Liver (tissue), 8 donors: ENCODE measurements at regions not wholly inside any gene's neighbourhood (a gene's known extent, or its start where the extent isn't known, plus 50 kb on each side); places are given as distances from the start of the nearest gene placed in this dataset.

Experiments used
- DNase-seq: peaks from one replicate; pipeline ENCODE4 v3.0.0-alpha.2; 2017; ENCODE audit warnings: low spot score
- H3K27ac ChIP-seq, 2 donors: one replicate each; pipeline ENCODE4 v1.7.0; 2013; ENCODE audit warnings: inconsistent platforms in 2 of 2, low read length in 2 of 2, control low read depth in 1 of 2, low read depth in 1 of 2, mild to moderate bottlenecking in 1 of 2
- H3K27me3 ChIP-seq, 4 donors: one replicate each; pipeline versions ENCODE4 v1.6.1 to v1.7.0; 2013; ENCODE audit warnings: low read length in 3 of 4, inconsistent platforms in 1 of 4, mild to moderate bottlenecking in 1 of 4, moderate library complexity in 1 of 4; ENCODE audit not compliant: control insufficient read depth in 4 of 4, insufficient read depth in 4 of 4
- H3K36me3 ChIP-seq, 4 donors: one replicate each; pipeline versions ENCODE4 v1.6.1 to v1.7.0; 2013; ENCODE audit warnings: low read length in 3 of 4, mild to moderate bottlenecking in 3 of 4, low read depth in 1 of 4, moderate library complexity in 1 of 4; ENCODE audit not compliant: control insufficient read depth in 4 of 4, insufficient read depth in 3 of 4
- H3K4me1 ChIP-seq, 4 donors: one replicate each; pipeline versions ENCODE4 v1.6.1 to v1.7.0; 2013; ENCODE audit warnings: low read length in 3 of 4, mild to moderate bottlenecking in 3 of 4, moderate library complexity in 1 of 4; ENCODE audit not compliant: control insufficient read depth in 4 of 4, insufficient read depth in 4 of 4
- H3K4me3 ChIP-seq, 3 donors: one replicate each; pipeline versions ENCODE4 v1.6.1 to v1.7.0; 2013; ENCODE audit warnings: low read length in 3 of 3, control low read depth in 1 of 3, low read depth in 1 of 3, mild to moderate bottlenecking in 1 of 3
- H3K9ac ChIP-seq, 2 donors: one replicate each; pipeline ENCODE4 v1.7.0; 2013; ENCODE audit warnings: low read length in 2 of 2, mild to moderate bottlenecking in 2 of 2, moderate library complexity in 2 of 2, control low read depth in 1 of 2, low read depth in 1 of 2
- H3K9me3 ChIP-seq, 4 donors: one replicate each; pipeline versions ENCODE4 v1.6.1 to v1.7.0; 2013; ENCODE audit warnings: low read length in 3 of 4; ENCODE audit not compliant: control insufficient read depth in 4 of 4
- EGR1 ChIP-seq, 2 donors: IDR thresholded peaks; 2 replicates each; pipeline ENCODE4 v1.6.1; 2016 to 2018; ENCODE audit warnings: antibody characterized with exemption in 2 of 2, low read depth in 2 of 2
- FOXA1 ChIP-seq: IDR thresholded peaks from 2 replicates; pipeline ENCODE4 v1.6.1; 2016; ENCODE audit warnings: antibody characterized with exemption
- FOXA2 ChIP-seq: IDR thresholded peaks from 2 replicates; pipeline ENCODE4 v1.6.1; 2016; ENCODE audit warnings: antibody characterized with exemption
- HNF4A ChIP-seq, 2 donors: conservative IDR thresholded peaks; 2 replicates each; pipeline ENCODE4 v1.6.1; 2016; ENCODE audit warnings: antibody characterized with exemption in 2 of 2, mild to moderate bottlenecking in 2 of 2
- HNF4G ChIP-seq: IDR thresholded peaks from 2 replicates; pipeline ENCODE4 v1.6.1; 2016; ENCODE audit warnings: antibody characterized with exemption
- JUND ChIP-seq, 2 donors: IDR thresholded peaks; 2 replicates each; pipeline ENCODE4 v1.6.1; 2016; ENCODE audit warnings: antibody characterized with exemption in 2 of 2
- RAD21 ChIP-seq, 2 donors: IDR thresholded peaks; 2 replicates each; pipeline ENCODE4 v1.6.1; 2016; ENCODE audit warnings: antibody characterized with exemption in 2 of 2, mild to moderate bottlenecking in 2 of 2
- RXRA ChIP-seq, 2 donors: IDR thresholded peaks; 2 replicates each; pipeline ENCODE4 v1.6.1; 2017 to 2018; ENCODE audit warnings: antibody characterized with exemption in 2 of 2, mild to moderate bottlenecking in 1 of 2
- SP1 ChIP-seq: IDR thresholded peaks from 2 replicates; pipeline ENCODE4 v1.6.1; 2018; ENCODE audit warnings: antibody characterized with exemption, mild to moderate bottlenecking
- TAF1 ChIP-seq: conservative IDR thresholded peaks from 2 replicates; pipeline ENCODE4 v1.6.1; 2016; ENCODE audit warnings: antibody characterized with exemption, mild to moderate bottlenecking
- YY1 ChIP-seq: IDR thresholded peaks from 2 replicates; pipeline ENCODE4 v1.6.1; 2016; ENCODE audit warnings: antibody characterized with exemption, mild to moderate bottlenecking
- WGBS: extraction: QIAGEN DNeasy Blood & Tissue Kit; methylation state at CpG from one replicate; pipeline ENCODE4 v1.1.7; 2013; 5-methylcytosine and 5-hydroxymethylcytosine counted together
- TF ChIP-seq, protein P1 (sequence below): IDR thresholded peaks from 2 replicates; pipeline ENCODE4 v1.6.1; 2016; ENCODE audit warnings: antibody characterized with exemption
- TF ChIP-seq, protein P2 (sequence below): IDR thresholded peaks from 2 replicates; pipeline ENCODE4 v1.6.1; 2016; ENCODE audit warnings: antibody characterized with exemption
- TF ChIP-seq, protein P3 (sequence below): IDR thresholded peaks from 2 replicates; pipeline ENCODE4 v1.6.1; 2016; ENCODE audit warnings: antibody characterized with exemption
- TF ChIP-seq, protein P4 (sequence below): fragments of 150-350 bp; IDR thresholded peaks from 2 replicates; pipeline ENCODE4 v1.5.1; 2017; ENCODE audit warnings: improper control_type of control experiment, low read depth, low read length; ENCODE audit not compliant: missing input control
- donor health status: healthy.
- donor health status: healthy.
- donor health status: healthy.
- donor health status: healthy.
- donor health status: healthy.

DNA sequence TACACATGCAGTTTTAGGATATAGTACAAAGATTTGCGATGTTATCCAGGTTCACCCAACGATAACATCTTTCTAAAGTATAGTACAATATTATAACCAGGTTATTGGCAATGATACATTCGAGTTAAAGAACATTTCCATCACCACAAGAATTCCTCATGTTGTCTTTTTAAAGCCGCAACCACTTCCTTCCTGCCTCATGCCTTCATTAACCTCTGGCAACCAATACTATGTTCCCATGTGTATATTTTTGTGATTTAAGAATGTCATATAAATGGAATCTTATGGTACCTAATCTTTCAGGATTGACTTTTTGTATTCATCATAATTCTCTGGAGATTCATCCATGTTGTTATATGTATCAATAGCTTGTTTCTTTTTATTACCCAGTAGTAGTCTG lies 1183.2 kb downstream of the CDH11 start:
- TF ChIP-seq RXRA (IDR thresholded peaks at IDR 0.05) (no peak), FOXA1 (no peak), YY1 (no peak)
- Histone ChIP-seq H3K4me1 (no peaks in the 10 kb centered on the region), H3K27ac (no peak overlapping the region), H3K9ac (no peak overlapping the region), H3K36me3 (no peaks in the 10 kb centered on the region), H3K4me3 (no peak overlapping the region), H3K27me3 (peaks cover 0 to 3% (median 0%) of the 10 kb centered on the region in 4 donors), H3K9me3 (peaks cover 0 to 1% (median 0%) of the 10 kb centered on the region in 4 donors)
- WGBS = 64% methylated on average over 4 of the region's 4 CpGs
- no peak for DNase-seq

DNA sequence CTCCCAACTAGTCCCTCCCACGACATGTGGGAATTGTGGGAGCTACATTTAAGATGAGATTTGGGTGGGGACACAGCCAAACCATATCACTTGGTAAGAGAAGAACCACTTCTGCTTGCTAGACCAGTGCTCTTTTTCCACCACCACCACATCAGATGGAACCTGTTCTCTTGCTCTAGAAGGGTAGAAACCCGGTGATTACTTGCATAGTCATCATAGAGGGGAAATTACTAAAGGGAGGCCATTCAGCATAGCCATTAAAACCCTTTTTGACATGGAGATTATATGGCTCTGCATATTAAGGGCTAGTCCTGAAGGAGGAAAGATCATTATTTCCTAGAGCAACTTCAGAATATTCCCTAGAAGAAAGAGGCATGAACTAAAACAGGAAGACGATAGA lies 1188.0 kb downstream of the CDH11 start:
- DNase-seq = no peak
- no peak overlapping the region for H3K9ac ChIP-seq
- no peaks in the 10 kb centered on the region for H3K9me3 ChIP-seq
- H3K4me3 ChIP-seq = no peak overlapping the region
- no peaks in the 10 kb centered on the region for H3K36me3 ChIP-seq
- H3K27me3 ChIP-seq = no peaks in the 10 kb centered on the region
- no peak overlapping the region for H3K27ac ChIP-seq
- no peak for TF ChIP-seq RAD21 (IDR thresholded peaks at IDR 0.05)
- TF ChIP-seq SP1 = no peak
- TF ChIP-seq, protein P1, sequence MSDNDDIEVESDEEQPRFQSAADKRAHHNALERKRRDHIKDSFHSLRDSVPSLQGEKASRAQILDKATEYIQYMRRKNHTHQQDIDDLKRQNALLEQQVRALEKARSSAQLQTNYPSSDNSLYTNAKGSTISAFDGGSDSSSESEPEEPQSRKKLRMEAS = no peak
- no peak for TF ChIP-seq EGR1 (IDR thresholded peaks at IDR 0.05; ENCODE audit: low read depth in 2 of 2)
- TF ChIP-seq FOXA2 = no peak
- no peaks in the 10 kb centered on the region for H3K4me1 ChIP-seq
- 56% methylated on average over 3 of the region's 3 CpGs for WGBS

DNA sequence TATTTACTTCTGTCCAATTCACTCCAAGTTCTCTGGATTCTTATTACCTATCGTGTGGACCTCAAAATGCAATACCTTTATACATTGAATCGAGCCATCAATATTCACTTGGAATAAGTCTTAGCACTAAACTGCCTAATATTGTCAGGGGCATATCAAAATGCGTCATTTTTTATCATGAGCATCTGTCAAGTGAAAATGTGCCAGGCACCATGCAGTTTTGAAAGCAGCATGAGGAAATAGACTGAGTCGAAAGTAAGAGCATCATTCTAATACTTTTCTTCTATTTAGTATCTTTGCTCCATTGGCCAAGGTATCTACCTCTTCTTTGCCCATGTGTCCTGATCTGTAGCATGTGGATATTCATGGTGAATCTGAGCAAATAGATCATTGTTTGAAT lies 1193.4 kb downstream of the CDH11 start:
- no peaks in the 10 kb centered on the region for H3K36me3 ChIP-seq
- no peak overlapping the region for H3K27ac ChIP-seq
- no peak overlapping the region for H3K4me3 ChIP-seq
- no peaks in the 10 kb centered on the region for H3K4me1 ChIP-seq
- TF ChIP-seq, protein P2, sequence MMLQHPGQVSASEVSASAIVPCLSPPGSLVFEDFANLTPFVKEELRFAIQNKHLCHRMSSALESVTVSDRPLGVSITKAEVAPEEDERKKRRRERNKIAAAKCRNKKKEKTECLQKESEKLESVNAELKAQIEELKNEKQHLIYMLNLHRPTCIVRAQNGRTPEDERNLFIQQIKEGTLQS = no peak
- no peak for TF ChIP-seq FOXA2
- TF ChIP-seq EGR1 (IDR thresholded peaks at IDR 0.05; ENCODE audit: low read depth in 2 of 2) = no peak
- no peak for TF ChIP-seq SP1
- TF ChIP-seq FOXA1 = no peak
- no peak for TF ChIP-seq HNF4G
- no peak for TF ChIP-seq YY1
- TF ChIP-seq HNF4A (conservative IDR thresholded peaks at IDR 0.05) = no peak
- TF ChIP-seq RAD21 (IDR thresholded peaks at IDR 0.05) = no peak
- no peak for TF ChIP-seq JUND (IDR thresholded peaks at IDR 0.05)
- TF ChIP-seq RXRA (IDR thresholded peaks at IDR 0.05) = no peak
- TF ChIP-seq TAF1 = no peak
- TF ChIP-seq, protein P1 = no peak
- TF ChIP-seq, protein P3, sequence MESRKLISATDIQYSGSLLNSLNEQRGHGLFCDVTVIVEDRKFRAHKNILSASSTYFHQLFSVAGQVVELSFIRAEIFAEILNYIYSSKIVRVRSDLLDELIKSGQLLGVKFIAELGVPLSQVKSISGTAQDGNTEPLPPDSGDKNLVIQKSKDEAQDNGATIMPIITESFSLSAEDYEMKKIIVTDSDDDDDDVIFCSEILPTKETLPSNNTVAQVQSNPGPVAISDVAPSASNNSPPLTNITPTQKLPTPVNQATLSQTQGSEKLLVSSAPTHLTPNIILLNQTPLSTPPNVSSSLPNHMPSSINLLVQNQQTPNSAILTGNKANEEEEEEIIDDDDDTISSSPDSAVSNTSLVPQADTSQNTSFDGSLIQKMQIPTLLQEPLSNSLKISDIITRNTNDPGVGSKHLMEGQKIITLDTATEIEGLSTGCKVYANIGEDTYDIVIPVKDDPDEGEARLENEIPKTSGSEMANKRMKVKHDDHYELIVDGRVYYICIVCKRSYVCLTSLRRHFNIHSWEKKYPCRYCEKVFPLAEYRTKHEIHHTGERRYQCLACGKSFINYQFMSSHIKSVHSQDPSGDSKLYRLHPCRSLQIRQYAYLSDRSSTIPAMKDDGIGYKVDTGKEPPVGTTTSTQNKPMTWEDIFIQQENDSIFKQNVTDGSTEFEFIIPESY = no peak
- TF ChIP-seq, protein P4, sequence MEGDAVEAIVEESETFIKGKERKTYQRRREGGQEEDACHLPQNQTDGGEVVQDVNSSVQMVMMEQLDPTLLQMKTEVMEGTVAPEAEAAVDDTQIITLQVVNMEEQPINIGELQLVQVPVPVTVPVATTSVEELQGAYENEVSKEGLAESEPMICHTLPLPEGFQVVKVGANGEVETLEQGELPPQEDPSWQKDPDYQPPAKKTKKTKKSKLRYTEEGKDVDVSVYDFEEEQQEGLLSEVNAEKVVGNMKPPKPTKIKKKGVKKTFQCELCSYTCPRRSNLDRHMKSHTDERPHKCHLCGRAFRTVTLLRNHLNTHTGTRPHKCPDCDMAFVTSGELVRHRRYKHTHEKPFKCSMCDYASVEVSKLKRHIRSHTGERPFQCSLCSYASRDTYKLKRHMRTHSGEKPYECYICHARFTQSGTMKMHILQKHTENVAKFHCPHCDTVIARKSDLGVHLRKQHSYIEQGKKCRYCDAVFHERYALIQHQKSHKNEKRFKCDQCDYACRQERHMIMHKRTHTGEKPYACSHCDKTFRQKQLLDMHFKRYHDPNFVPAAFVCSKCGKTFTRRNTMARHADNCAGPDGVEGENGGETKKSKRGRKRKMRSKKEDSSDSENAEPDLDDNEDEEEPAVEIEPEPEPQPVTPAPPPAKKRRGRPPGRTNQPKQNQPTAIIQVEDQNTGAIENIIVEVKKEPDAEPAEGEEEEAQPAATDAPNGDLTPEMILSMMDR = no peak
- H3K27me3 ChIP-seq = no peaks in the 10 kb centered on the region
- no peaks in the 10 kb centered on the region for H3K9me3 ChIP-seq
- no peak for DNase-seq
- no peak overlapping the region for H3K9ac ChIP-seq
- WGBS = 80% methylated on average over 4 of the region's 4 CpGs
